Trophoblast cell (in vitro differentiated cells and primary cell): ENCODE measurements at regions not wholly inside any gene's neighbourhood (a gene's known extent, or its start where the extent isn't known, plus 50 kb on each side); places are given as distances from the start of the nearest gene placed in this dataset.
"Not testable (repeated sequence)": the region's sequence is repeated elsewhere in the genome, so short reads cannot be mapped to it uniquely, and the experiment has no call there.

ENCODE experiments used
- DNase-seq, 2 donors: peaks; one replicate each; pipeline ENCODE4 v3.0.0-alpha.2; 2016
- H2AFZ ChIP-seq: 2 replicates; pipeline ENCODE4 v1.6.1; 2013; ENCODE audit warnings: low read length, moderate library complexity, mild to moderate bottlenecking; ENCODE audit not compliant: insufficient read depth, poor library complexity
- H2AK5ac ChIP-seq: 2 replicates; pipeline ENCODE4 v1.6.1; 2013; ENCODE audit warnings: mild to moderate bottlenecking, low read length
- H2BK120ac ChIP-seq: 2 replicates; pipeline ENCODE4 v1.6.1; 2013; ENCODE audit warnings: low read length, mild to moderate bottlenecking, moderate library complexity; ENCODE audit not compliant: insufficient read depth, poor library complexity
- H2BK12ac ChIP-seq: 2 replicates; pipeline ENCODE4 v1.6.1; 2013; ENCODE audit warnings: mild to moderate bottlenecking, low read length, moderate library complexity
- H2BK5ac ChIP-seq: 2 replicates; pipeline ENCODE4 v1.6.1; 2013; ENCODE audit warnings: low read length, low read depth, moderate library complexity, mild to moderate bottlenecking; ENCODE audit not compliant: poor library complexity
- H3K14ac ChIP-seq: 2 replicates; pipeline ENCODE4 v1.6.1; 2013; ENCODE audit warnings: mild to moderate bottlenecking, low read length
- H3K18ac ChIP-seq: 2 replicates; pipeline ENCODE4 v1.6.1; 2013; ENCODE audit warnings: mild to moderate bottlenecking, low read length
- H3K23ac ChIP-seq: 2 replicates; pipeline ENCODE4 v1.6.1; 2013; ENCODE audit warnings: low read length
- H3K27ac ChIP-seq: 2 replicates; pipeline ENCODE4 v1.5.1; 2013; ENCODE audit warnings: low read depth, mild to moderate bottlenecking, inconsistent platforms, low read length, moderate library complexity
- H3K27me3 ChIP-seq: 2 replicates; pipeline ENCODE4 v1.6.1; 2013; ENCODE audit warnings: inconsistent platforms, mild to moderate bottlenecking, low read length, moderate library complexity; ENCODE audit not compliant: insufficient read depth
- H3K36me3 ChIP-seq, 2 experiments: 1 replicate in 1 of 2; 2 replicates in 1 of 2; pipeline ENCODE4 v1.6.1; 2013; ENCODE audit warnings: low read length in 2 of 2, mild to moderate bottlenecking in 2 of 2, moderate library complexity in 1 of 2; ENCODE audit not compliant: insufficient read depth in 2 of 2, control insufficient read depth in 1 of 2
- H3K4ac ChIP-seq: 2 replicates; pipeline ENCODE4 v1.6.1; 2013; ENCODE audit warnings: low read depth, mild to moderate bottlenecking, low read length, moderate library complexity
- H3K4me1 ChIP-seq, 2 experiments: 1 replicate in 1 of 2; 2 replicates in 1 of 2; pipeline ENCODE4 v1.6.1; 2013; ENCODE audit warnings: low read length in 2 of 2, mild to moderate bottlenecking in 2 of 2, moderate library complexity in 1 of 2; ENCODE audit not compliant: insufficient read depth in 2 of 2, control insufficient read depth in 1 of 2
- H3K4me2 ChIP-seq: 2 replicates; pipeline ENCODE4 v1.6.1; 2013; ENCODE audit warnings: inconsistent platforms, mild to moderate bottlenecking, low read length, moderate library complexity
- H3K4me3 ChIP-seq: 2 replicates; pipeline ENCODE4 v1.5.1; 2013; ENCODE audit warnings: mild to moderate bottlenecking, low read depth, low read length, inconsistent platforms
- H3K79me1 ChIP-seq: one replicate; pipeline ENCODE4 v1.6.1; 2013; ENCODE audit warnings: low read length
- H3K79me2 ChIP-seq: 2 replicates; pipeline ENCODE4 v1.6.1; 2013; ENCODE audit warnings: low read length, mild to moderate bottlenecking; ENCODE audit not compliant: control insufficient read depth, insufficient read depth, poor library complexity
- H3K9ac ChIP-seq: 2 replicates; pipeline ENCODE4 v1.6.1; 2013; ENCODE audit warnings: mild to moderate bottlenecking, low read length
- H3K9me3 ChIP-seq: 2 replicates; pipeline ENCODE4 v1.6.1; 2013; ENCODE audit warnings: low read depth, mild to moderate bottlenecking, control low read depth, inconsistent platforms, low read length; ENCODE audit not compliant: insufficient read depth
- H4K12ac ChIP-seq: 2 replicates; pipeline ENCODE4 v1.6.1; 2013; ENCODE audit warnings: low read depth, mild to moderate bottlenecking, low read length, moderate library complexity
- H4K8ac ChIP-seq: 2 replicates; pipeline ENCODE4 v1.6.1; 2013; ENCODE audit warnings: low read depth, mild to moderate bottlenecking, low read length, moderate library complexity
- H4K91ac ChIP-seq: one replicate; pipeline ENCODE4 v1.6.1; 2013; ENCODE audit warnings: low read depth, mild to moderate bottlenecking, low read length, moderate library complexity
- WGBS: extraction: QIAGEN DNeasy Blood & Tissue Kit; methylation state at CpG from one replicate; pipeline ENCODE4 v1.1.7; 2013; ENCODE audit warnings: missing lambda C conversion rate; ENCODE audit not compliant: insufficient read length, insufficient coverage; ENCODE audit errors: extremely low coverage; 5-methylcytosine and 5-hydroxymethylcytosine counted together

DNA sequence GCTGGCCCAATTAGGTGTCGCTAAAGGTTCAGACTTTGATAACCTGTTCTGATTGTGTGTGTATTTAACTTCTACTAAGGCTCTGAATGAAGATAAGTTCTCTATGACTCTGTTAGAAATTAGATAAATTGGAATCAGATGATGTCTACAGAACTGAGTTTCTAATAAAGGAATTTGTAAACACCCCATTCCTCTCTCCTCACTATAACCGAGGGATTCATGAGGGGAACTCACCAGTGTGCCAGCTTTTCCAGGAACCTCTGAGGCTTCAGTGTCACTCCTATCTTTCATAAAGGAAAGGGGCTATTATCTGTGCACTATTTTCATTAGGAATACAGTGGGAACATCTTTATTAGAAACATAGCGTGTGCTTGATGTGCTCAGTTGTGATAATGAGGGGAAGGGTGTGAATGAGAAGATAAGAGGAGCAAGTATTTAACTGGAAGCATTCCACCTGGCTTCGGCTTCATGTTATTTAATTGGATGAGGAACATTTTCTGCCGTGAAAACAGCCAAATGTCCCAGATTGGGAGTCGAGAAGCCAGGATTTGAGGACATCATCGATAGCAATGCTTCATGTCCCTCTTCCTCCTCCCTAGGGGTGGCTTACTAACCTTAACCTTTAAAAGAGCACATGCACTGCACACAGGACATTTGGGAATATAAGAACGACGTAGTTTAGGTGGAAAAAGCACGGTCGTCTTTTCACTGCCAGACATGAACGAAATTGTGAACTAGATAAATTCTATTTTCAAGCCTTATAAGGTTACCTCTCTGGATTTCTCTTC lies 84.8 kb upstream of the TCF4 start:
- Histone ChIP-seq H3K4ac (no peak overlapping the region), H2AFZ (no peak overlapping the region), H3K4me3 (no peak overlapping the region), H3K18ac (no peak overlapping the region), H3K79me1 (no peaks in the 10 kb centered on the region), H2BK12ac (no peak overlapping the region), H3K27ac (no peak overlapping the region), H2BK120ac (no peak overlapping the region), H3K4me2 (no peak overlapping the region), H3K9me3 (peaks cover 3% of the 10 kb centered on the region), H2BK5ac (no peak overlapping the region), H3K36me3 (no peaks in the 10 kb centered on the region), H4K12ac (no peak overlapping the region), H3K14ac (no peak overlapping the region), H3K79me2 (no peaks in the 10 kb centered on the region), H2AK5ac (no peak overlapping the region), H3K23ac (no peak overlapping the region), H3K4me1 (no peaks in the 10 kb centered on the region), H3K9ac (no peak overlapping the region), H3K27me3 (no peaks in the 10 kb centered on the region), H4K8ac (no peak overlapping the region), H4K91ac (no peak overlapping the region)
- DNase-seq = no peak
- WGBS = no CpG with 5 or more reads among the region's 12 CpGs

GRCh38 chr18:55665506-55665905 lies 77.5 kb upstream of the TCF4 start:
- Histone ChIP-seq H4K12ac (no peak overlapping the region), H3K18ac (no peak overlapping the region), H3K27ac (no peak overlapping the region), H3K23ac (no peak overlapping the region), H3K14ac (no peak overlapping the region), H2AK5ac (no peak overlapping the region), H3K4me3 (no peak overlapping the region), H3K9ac (no peak overlapping the region), H3K4me1 (no peaks in the 10 kb centered on the region), H2BK120ac (no peak overlapping the region), H2BK5ac (no peak overlapping the region), H3K27me3 (no peaks in the 10 kb centered on the region), H2BK12ac (no peak overlapping the region), H3K79me1 (no peaks in the 10 kb centered on the region), H3K9me3 (peaks cover 2% of the 10 kb centered on the region), H3K4me2 (no peak overlapping the region), H3K4ac (no peak overlapping the region), H3K79me2 (no peaks in the 10 kb centered on the region), H4K91ac (no peak overlapping the region), H3K36me3 (no peaks in the 10 kb centered on the region), H4K8ac (no peak overlapping the region), H2AFZ (no peak overlapping the region)
- DNase-seq = no peak
- WGBS = no CpG with 5 or more reads among the region's 5 CpGs

DNA sequence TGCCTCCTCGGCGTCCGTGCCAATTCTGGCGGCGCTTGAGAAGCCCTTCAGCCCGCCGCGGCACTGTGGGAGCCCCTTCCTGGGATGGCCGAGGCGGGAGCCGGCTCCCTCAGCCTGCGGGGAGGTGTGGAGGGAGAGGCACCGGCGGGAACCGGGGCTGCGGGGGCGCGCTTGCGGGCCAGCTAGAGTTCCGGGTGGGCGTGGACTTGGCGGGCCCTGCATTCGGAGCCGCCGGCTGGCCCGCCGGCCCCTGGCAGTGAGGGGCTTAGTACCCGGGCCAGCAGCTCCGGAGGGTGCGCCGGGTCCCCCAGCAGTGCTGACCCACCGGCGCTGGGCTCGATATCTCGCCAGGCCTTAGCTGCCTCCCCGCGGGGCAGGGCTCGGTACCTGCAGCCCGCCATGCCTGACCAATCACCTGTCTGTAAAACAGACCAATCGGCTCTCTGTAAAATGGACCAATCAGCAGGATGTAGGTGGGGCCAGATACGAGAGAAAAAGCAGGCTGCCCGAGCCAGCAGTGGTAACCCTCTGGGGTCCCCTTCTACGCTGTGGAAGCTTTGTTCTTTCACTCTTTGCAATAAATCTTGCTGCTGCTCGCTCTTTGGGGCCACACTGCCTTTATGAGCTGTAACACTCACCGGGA lies 76.9 kb upstream of the TCF4 start:
- H4K91ac ChIP-seq, H3K18ac ChIP-seq, H3K27ac ChIP-seq, H2BK120ac ChIP-seq, H4K8ac ChIP-seq, H3K9me3 ChIP-seq, H4K12ac ChIP-seq, H2AFZ ChIP-seq, H3K27me3 ChIP-seq, H3K4me2 ChIP-seq, H3K9ac ChIP-seq, H2BK12ac ChIP-seq, H3K4me3 ChIP-seq, H3K4me1 ChIP-seq, H3K23ac ChIP-seq, H3K36me3 ChIP-seq, H3K79me1 ChIP-seq, H2AK5ac ChIP-seq, H3K79me2 ChIP-seq, DNase-seq, H2BK5ac ChIP-seq, H3K14ac ChIP-seq, H3K4ac ChIP-seq: not testable (repeated sequence)
- no CpG with 5 or more reads among the region's 45 CpGs for WGBS

- Histone ChIP-seq H3K4ac (no peak overlapping the region), H4K8ac (no peak overlapping the region), H2BK12ac (no peak overlapping the region), H2AK5ac (no peak overlapping the region), H3K27me3 (no peaks in the 10 kb centered on the region), H3K36me3 (no peaks in the 10 kb centered on the region), H3K23ac (no peak overlapping the region), H3K4me3 (no peak overlapping the region), H2BK5ac (no peak overlapping the region), H2AFZ (no peak overlapping the region), H3K27ac (no peak overlapping the region), H4K91ac (no peak overlapping the region), H4K12ac (no peak overlapping the region), H3K9me3 (peaks cover 2% of the 10 kb centered on the region), H3K4me2 (no peak overlapping the region), H3K14ac (no peak overlapping the region), H3K79me2 (no peaks in the 10 kb centered on the region), H2BK120ac (no peak overlapping the region), H3K18ac (no peak overlapping the region), H3K4me1 (no peaks in the 10 kb centered on the region), H3K9ac (no peak overlapping the region), H3K79me1 (no peaks in the 10 kb centered on the region)
- no CpG with 5 or more reads among the region's 4 CpGs for WGBS
- no peak for DNase-seq
These were observed 75.9 kb upstream of the TCF4 start for GRCh38 chr18:55663891-55664290.
